ENCODE measurements at regions not wholly inside any gene's neighbourhood (a gene's known extent, or its start where the extent isn't known, plus 50 kb on each side); places are given as distances from the start of the nearest gene placed in this dataset.
"Not testable (repeated sequence)": the region's sequence is repeated elsewhere in the genome, so short reads cannot be mapped to it uniquely, and the experiment has no call there.

DNA sequence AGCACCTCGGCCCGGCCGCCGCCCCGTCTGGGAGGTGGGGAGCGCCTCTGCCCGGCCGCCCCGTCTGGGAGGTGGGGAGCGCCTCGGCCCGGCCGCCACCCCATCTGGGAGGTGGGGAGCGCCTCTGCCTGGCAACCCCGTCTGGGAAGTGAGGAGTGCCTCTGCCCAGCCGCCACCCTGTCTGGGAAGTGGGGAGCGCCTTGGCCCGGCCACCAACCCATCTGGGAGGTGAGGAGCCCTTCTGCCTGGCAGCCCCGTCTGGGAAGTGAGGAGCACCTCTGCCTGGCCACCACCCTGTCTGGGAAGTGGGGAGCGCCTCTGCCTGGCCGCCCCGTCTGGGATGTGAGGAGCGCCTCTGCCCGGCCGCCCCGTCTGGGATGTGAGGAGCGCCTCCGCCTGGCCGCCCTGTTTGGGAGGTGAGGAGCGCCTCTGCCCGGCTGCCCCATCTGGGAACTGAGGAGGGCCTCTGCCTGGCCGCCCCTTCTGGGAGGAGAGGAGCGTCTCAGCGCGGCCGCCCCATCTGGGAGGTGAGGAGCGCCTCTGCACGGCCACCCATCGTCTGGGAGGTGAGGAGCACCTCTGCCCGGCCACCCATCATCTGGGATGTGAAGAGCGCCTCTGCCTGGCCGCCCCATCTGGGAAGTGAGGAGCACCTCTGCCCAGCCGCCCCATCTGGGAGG is 89.0 kb upstream of the SYT6 start:
- TF ChIP-seq, protein P1, sequence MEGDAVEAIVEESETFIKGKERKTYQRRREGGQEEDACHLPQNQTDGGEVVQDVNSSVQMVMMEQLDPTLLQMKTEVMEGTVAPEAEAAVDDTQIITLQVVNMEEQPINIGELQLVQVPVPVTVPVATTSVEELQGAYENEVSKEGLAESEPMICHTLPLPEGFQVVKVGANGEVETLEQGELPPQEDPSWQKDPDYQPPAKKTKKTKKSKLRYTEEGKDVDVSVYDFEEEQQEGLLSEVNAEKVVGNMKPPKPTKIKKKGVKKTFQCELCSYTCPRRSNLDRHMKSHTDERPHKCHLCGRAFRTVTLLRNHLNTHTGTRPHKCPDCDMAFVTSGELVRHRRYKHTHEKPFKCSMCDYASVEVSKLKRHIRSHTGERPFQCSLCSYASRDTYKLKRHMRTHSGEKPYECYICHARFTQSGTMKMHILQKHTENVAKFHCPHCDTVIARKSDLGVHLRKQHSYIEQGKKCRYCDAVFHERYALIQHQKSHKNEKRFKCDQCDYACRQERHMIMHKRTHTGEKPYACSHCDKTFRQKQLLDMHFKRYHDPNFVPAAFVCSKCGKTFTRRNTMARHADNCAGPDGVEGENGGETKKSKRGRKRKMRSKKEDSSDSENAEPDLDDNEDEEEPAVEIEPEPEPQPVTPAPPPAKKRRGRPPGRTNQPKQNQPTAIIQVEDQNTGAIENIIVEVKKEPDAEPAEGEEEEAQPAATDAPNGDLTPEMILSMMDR (IDR thresholded peaks at IDR 0.05), result not testable (repeated sequence)
- TF ChIP-seq POLR2AphosphoS5 (IDR thresholded peaks at IDR 0.05; ENCODE audit: insufficient read depth in 1 of 2, low read depth in 1 of 2); POLR2A (IDR thresholded peaks at IDR 0.05): not testable (repeated sequence)
